ENCODE measurements at regions not wholly inside any gene's neighbourhood (a gene's known extent, or its start where the extent isn't known, plus 50 kb on each side); places are given as distances from the start of the nearest gene placed in this dataset.
"Not testable (repeated sequence)": the region's sequence is repeated elsewhere in the genome, so short reads cannot be mapped to it uniquely, and the experiment has no call there.

GRCh38 chr1:185464777-185465176 is 147.7 kb upstream of the IVNS1ABP start:
- TF ChIP-seq, protein P1, sequence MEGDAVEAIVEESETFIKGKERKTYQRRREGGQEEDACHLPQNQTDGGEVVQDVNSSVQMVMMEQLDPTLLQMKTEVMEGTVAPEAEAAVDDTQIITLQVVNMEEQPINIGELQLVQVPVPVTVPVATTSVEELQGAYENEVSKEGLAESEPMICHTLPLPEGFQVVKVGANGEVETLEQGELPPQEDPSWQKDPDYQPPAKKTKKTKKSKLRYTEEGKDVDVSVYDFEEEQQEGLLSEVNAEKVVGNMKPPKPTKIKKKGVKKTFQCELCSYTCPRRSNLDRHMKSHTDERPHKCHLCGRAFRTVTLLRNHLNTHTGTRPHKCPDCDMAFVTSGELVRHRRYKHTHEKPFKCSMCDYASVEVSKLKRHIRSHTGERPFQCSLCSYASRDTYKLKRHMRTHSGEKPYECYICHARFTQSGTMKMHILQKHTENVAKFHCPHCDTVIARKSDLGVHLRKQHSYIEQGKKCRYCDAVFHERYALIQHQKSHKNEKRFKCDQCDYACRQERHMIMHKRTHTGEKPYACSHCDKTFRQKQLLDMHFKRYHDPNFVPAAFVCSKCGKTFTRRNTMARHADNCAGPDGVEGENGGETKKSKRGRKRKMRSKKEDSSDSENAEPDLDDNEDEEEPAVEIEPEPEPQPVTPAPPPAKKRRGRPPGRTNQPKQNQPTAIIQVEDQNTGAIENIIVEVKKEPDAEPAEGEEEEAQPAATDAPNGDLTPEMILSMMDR (conservative IDR thresholded peaks at IDR 0.05): no peak
- H3K4me1 Mint-ChIP-seq: peaks cover 8% of the 10 kb centered on the region
- no peaks in the 10 kb centered on the region for H3K27me3 Mint-ChIP-seq (ENCODE audit: low read depth)
- no peak for DNase-seq (ENCODE audit: low read depth, low spot score)
- no peak overlapping the region for H3K4me3 Mint-ChIP-seq
- H3K27ac Mint-ChIP-seq (ENCODE audit: unreplicated experiment): no peak overlapping the region
- H3K9me3 Mint-ChIP-seq: peaks cover 13% of the 10 kb centered on the region
- H3K36me3 Mint-ChIP-seq (ENCODE audit: low read depth): no peaks in the 10 kb centered on the region

GRCh38 chr1:185463433-185463832 is 146.4 kb upstream of the IVNS1ABP start:
- H3K27ac Mint-ChIP-seq (ENCODE audit: unreplicated experiment): peak overlapping the region; percentile 65
- no peaks in the 10 kb centered on the region for H3K27me3 Mint-ChIP-seq (ENCODE audit: low read depth)
- peaks cover 8% of the 10 kb centered on the region for H3K4me1 Mint-ChIP-seq
- DNase-seq (ENCODE audit: low read depth, low spot score): no peak
- peaks cover 13% of the 10 kb centered on the region for H3K9me3 Mint-ChIP-seq
- TF ChIP-seq, protein P1 (conservative IDR thresholded peaks at IDR 0.05): no peak
- no peaks in the 10 kb centered on the region for H3K36me3 Mint-ChIP-seq (ENCODE audit: low read depth)
- H3K4me3 Mint-ChIP-seq: no peak overlapping the region

- Mint-ChIP-seq H3K4me3 (no peak overlapping the region), H3K27ac (ENCODE audit: unreplicated experiment) (no peak overlapping the region), H3K9me3 (peaks cover 13% of the 10 kb centered on the region), H3K27me3 (ENCODE audit: low read depth) (no peaks in the 10 kb centered on the region), H3K36me3 (ENCODE audit: low read depth) (no peaks in the 10 kb centered on the region), H3K4me1 (peaks cover 8% of the 10 kb centered on the region)
- TF ChIP-seq, protein P1 (conservative IDR thresholded peaks at IDR 0.05): no peak
- DNase-seq (ENCODE audit: low read depth, low spot score): no peak
Measured at GRCh38 chr1:185463011-185463410, 146.0 kb upstream of the IVNS1ABP start.

- not testable (repeated sequence) for H3K27me3 Mint-ChIP-seq (ENCODE audit: low read depth); DNase-seq (ENCODE audit: low read depth, low spot score); H3K4me3 Mint-ChIP-seq; H3K27ac Mint-ChIP-seq (ENCODE audit: unreplicated experiment); H3K4me1 Mint-ChIP-seq; H3K36me3 Mint-ChIP-seq (ENCODE audit: low read depth)
- peaks cover 13% of the 10 kb centered on the region for H3K9me3 Mint-ChIP-seq
Measured at GRCh38 chr1:185460723-185461122, 143.7 kb upstream of the IVNS1ABP start.

GRCh38 chr1:185459141-185459540 is 142.1 kb upstream of the IVNS1ABP start:
- H3K4me1 Mint-ChIP-seq: peaks cover under 1% of the 10 kb centered on the region
- H3K27ac Mint-ChIP-seq (ENCODE audit: unreplicated experiment): no peak overlapping the region
- no peak overlapping the region for H3K4me3 Mint-ChIP-seq
- H3K36me3 Mint-ChIP-seq (ENCODE audit: low read depth): no peaks in the 10 kb centered on the region
- TF ChIP-seq, protein P1 (conservative IDR thresholded peaks at IDR 0.05): no peak
- H3K9me3 Mint-ChIP-seq: peaks cover 13% of the 10 kb centered on the region
- H3K27me3 Mint-ChIP-seq (ENCODE audit: low read depth): no peaks in the 10 kb centered on the region
- DNase-seq (ENCODE audit: low read depth, low spot score): no peak

DNA sequence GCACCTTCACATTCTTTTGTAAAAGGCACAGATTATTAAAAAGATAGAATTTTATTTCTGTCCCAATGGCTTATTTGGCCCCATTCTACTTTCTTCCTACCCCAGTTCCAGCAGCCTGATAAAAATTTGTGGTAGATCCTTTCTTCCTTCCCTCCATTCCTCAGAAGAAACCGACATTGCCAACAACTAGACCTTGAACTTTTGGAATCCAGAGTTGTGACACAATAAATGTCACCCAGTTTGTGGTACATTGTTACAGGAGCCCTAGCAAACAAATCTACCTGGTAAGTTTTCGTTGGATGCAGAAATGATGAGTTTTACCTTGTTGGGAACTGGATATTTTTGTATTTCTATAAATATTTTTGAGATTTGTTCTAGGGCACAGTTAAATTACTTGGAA is 141.6 kb upstream of the IVNS1ABP start:
- Mint-ChIP-seq H3K27me3 (ENCODE audit: low read depth) (no peaks in the 10 kb centered on the region), H3K9me3 (peaks cover 12% of the 10 kb centered on the region), H3K27ac (ENCODE audit: unreplicated experiment) (no peak overlapping the region), H3K4me1 (no peaks in the 10 kb centered on the region), H3K4me3 (no peak overlapping the region), H3K36me3 (ENCODE audit: low read depth) (no peaks in the 10 kb centered on the region)
- DNase-seq (ENCODE audit: low read depth, low spot score): no peak
- TF ChIP-seq, protein P1 (conservative IDR thresholded peaks at IDR 0.05): no peak
